ENCODE measurements at regions not wholly inside any gene's neighbourhood (a gene's known extent, or its start where the extent isn't known, plus 50 kb on each side); places are given as distances from the start of the nearest gene placed in this dataset.

DNA sequence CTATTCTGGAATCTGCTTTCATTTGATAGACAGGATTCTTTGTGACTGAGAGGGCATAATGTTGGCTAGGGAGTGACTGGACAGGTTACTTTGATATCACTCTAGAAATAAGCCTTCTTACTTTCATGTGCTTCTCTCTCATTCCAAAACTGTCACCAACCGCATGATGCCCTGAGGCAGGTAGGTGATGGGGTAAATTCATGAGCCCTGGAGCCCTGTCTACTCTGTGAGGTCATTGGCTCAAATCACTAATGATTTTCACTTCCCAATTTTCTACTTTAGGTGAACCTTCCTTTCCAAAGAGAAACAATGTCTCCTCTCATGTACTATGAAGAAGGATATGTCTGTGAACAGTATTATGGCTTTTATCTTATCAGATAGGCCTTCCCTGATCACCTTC lies 596.7 kb downstream of the TUSC7 start:
- intact Hi-C loops (cut with DNase I; ENCODE audit: low total_unique reads) = no loop called here
- H3K4me1 ChIP-seq = no peaks in the 10 kb centered on the region
- no peaks in the 10 kb centered on the region for H3K9me3 ChIP-seq
- H3K27me3 ChIP-seq = no peaks in the 10 kb centered on the region
- no peak overlapping the region for H3K27ac ChIP-seq
- no peak for TF ChIP-seq CTCF (IDR thresholded peaks at IDR 0.05)
- TF ChIP-seq POLR2A (IDR thresholded peaks at IDR 0.05) = no peak
- no peak for TF ChIP-seq EP300 (IDR thresholded peaks at IDR 0.05)
- TF ChIP-seq POLR2AphosphoS5 (IDR thresholded peaks at IDR 0.05) = no peak
- no peak for DNase-seq
- WGBS, 5 donors = 87 to 98% (median 96%) methylated on average over 1 of the region's 1 CpG
- no peaks in the 10 kb centered on the region for H3K36me3 ChIP-seq
- no peak overlapping the region for H3K4me3 ChIP-seq

DNA sequence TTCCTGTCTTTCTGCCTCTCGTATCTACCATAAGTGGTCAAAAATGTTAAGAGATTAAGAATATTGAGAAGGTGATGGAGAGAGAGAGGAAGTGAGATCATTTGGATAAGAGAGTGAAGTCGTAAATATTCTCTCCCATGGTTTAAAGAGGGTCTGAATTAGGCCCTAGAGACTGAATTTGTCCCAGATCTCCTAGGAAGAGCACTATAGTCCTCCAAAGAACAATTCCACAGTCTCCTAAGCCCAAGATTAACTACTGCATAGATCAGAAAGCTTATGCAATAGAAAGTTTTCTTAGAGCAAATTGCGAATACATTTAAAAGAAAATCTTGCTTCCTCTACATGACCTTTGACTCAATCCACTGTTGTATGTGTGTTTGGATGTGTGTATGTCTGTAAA lies 598.8 kb downstream of the TUSC7 start:
- Histone ChIP-seq H3K4me3 (no peak overlapping the region), H3K36me3 (no peaks in the 10 kb centered on the region), H3K9me3 (no peaks in the 10 kb centered on the region), H3K4me1 (no peaks in the 10 kb centered on the region), H3K27me3 (no peaks in the 10 kb centered on the region), H3K27ac (no peak overlapping the region)
- 75 to 81% (median 78%) methylated on average over 3 of the region's 3 CpGs for WGBS, 5 donors
- intact Hi-C loops (cut with DNase I; ENCODE audit: low total_unique reads) = no loop called here
- DNase-seq = no peak
- no peak for TF ChIP-seq POLR2AphosphoS5 (IDR thresholded peaks at IDR 0.05)
- no peak for TF ChIP-seq POLR2A (IDR thresholded peaks at IDR 0.05)
- TF ChIP-seq CTCF (IDR thresholded peaks at IDR 0.05) = no peak
- no peak for TF ChIP-seq EP300 (IDR thresholded peaks at IDR 0.05)

DNA sequence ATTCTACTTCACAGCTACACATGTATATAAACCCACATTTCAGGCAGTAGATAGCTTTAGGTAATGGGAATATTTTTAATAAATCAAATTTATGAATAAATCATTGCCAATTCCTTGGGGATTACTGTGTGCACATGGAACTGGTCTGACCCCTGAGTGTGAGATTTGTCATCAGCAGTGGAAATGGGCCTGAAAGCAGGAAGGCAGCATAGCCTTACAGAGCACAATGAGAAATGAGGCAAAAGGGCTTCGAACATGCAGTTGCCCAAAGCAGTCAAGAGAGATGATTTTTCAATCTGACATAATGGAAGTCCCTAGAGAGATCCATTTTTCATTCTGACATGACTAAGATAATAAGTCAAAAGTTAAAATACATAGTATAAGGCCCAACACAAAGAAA lies 599.2 kb downstream of the TUSC7 start:
- Histone ChIP-seq H3K27me3 (no peaks in the 10 kb centered on the region), H3K27ac (no peak overlapping the region), H3K36me3 (no peaks in the 10 kb centered on the region), H3K4me1 (no peaks in the 10 kb centered on the region), H3K4me3 (no peak overlapping the region), H3K9me3 (no peaks in the 10 kb centered on the region)
- 77 to 96% (median 88%) methylated on average over 1 of the region's 1 CpG for WGBS, 5 donors
- intact Hi-C loops (cut with DNase I; ENCODE audit: low total_unique reads) = no loop called here
- TF ChIP-seq CTCF (IDR thresholded peaks at IDR 0.05) = no peak
- TF ChIP-seq POLR2A (IDR thresholded peaks at IDR 0.05) = no peak
- TF ChIP-seq POLR2AphosphoS5 (IDR thresholded peaks at IDR 0.05) = no peak
- TF ChIP-seq EP300 (IDR thresholded peaks at IDR 0.05) = no peak
- no peak for DNase-seq

DNA sequence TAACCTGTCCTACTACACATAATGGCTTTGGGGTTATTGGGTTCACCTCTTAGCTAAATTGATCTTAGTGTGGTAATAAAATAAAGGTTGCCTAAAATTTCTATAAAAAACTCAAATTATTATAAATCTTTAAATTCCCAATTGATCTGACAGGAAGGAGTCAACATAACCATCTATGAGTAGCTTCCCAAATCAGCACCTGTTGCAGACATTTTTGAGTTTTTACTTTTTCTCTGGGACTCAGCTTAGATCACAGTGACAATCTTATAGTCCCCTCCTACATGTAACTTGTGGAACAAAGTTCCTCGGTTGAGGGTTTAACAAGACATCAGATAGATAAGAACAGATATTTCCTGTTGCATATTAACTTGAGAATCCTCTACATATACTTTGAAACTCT lies 601.0 kb downstream of the TUSC7 start:
- no peak for TF ChIP-seq POLR2A (IDR thresholded peaks at IDR 0.05)
- no peak for TF ChIP-seq CTCF (IDR thresholded peaks at IDR 0.05)
- TF ChIP-seq POLR2AphosphoS5 (IDR thresholded peaks at IDR 0.05) = no peak
- no peak for TF ChIP-seq EP300 (IDR thresholded peaks at IDR 0.05)
- no peaks in the 10 kb centered on the region for H3K9me3 ChIP-seq
- no peak for DNase-seq
- H3K27ac ChIP-seq = no peak overlapping the region
- no peaks in the 10 kb centered on the region for H3K27me3 ChIP-seq
- no peak overlapping the region for H3K4me3 ChIP-seq
- H3K4me1 ChIP-seq = no peaks in the 10 kb centered on the region
- 31 to 50% (median 48%) methylated on average over 1 of the region's 1 CpG for WGBS, 5 donors
- no peaks in the 10 kb centered on the region for H3K36me3 ChIP-seq
- intact Hi-C loops (cut with DNase I; ENCODE audit: low total_unique reads) = no loop called here
